Cerebellar nuclear complex (tissue), 1 donor: ENCODE measurements at regions not wholly inside any gene's neighbourhood (a gene's known extent, or its start where the extent isn't known, plus 50 kb on each side); places are given as distances from the start of the nearest gene placed in this dataset.
"Not testable (repeated sequence)": the region's sequence is repeated elsewhere in the genome, so short reads cannot be mapped to it uniquely, and the experiment has no call there.

ENCODE experiments used
- DNase-seq, 2 experiments: peaks; one replicate each; lab custom pipeline; 2025; lab: John Stamatoyannopoulos, UW

DNA sequence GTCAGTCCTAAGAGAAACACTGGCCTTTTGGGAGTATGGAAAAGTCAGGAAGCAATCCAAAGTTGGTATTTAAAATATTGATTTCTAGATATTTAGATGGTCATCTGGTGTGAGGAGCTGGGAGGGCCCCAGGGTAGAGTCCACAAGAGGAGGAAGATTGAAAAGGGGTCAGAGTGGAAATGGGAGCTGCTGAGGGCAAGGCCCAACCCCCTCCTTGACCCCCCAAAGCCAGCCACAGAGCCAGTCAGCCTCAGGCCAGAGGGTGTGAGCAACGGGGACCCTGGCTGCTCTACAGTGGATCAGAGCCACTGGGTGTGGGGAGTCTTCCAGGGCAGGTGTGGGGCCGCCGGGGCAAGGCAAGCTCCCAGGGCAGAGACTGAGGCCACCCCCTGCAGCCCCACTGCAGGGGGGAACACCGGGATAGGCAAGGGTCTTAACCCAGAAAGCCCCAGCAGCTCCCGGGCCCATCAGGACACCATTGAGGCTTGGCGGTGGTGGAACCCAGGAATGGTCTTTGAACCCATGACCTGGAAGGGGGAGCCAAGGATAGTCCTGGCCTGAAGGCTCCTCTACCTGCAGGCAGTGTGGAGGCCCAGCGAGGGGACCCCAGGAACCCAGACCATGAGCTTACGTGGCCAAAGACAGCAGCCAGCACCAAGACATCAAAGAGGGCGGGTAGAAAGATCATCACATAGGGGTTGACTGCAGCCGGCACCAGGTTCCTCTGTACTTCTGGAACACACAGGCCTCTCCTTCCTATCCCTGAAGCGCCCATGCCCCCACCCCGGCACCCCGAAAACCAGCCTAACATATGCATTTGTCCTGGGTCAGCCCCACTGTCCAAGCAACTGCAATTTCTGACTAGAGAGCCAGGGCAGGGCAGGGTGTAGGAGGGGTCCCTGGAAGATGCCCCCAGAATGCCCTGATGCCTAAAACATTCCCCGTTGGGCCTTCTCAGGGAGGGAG lies 51.3 kb upstream of the CSPG4 start:
- not testable (repeated sequence) for DNase-seq

DNA sequence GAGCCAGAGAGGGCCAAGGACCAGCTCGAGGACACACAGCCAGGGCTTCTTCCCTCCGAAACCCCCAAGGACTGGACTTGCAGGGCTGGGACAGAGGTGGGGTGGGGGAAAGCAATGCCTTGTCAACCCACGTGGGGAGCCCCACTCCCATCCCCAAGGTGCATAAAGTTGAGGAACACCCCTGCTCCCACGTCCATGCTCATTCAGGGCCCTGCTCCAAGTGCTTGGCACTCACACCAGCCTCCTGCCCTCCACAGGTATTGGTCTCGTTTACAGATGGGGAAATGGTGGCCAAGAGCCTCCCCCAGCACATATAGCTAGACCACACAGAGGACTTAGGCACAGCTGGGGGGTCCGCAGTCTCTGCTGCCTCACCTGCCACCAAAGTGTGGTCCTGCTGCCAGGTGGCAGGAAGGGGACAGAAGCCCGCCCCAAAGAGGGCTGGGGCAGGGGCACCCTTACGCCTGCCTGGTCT lies 50.5 kb upstream of the CSPG4 start:
- DNase-seq = no peak
